ENCODE measurements at regions not wholly inside any gene's neighbourhood (a gene's known extent, or its start where the extent isn't known, plus 50 kb on each side); places are given as distances from the start of the nearest gene placed in this dataset.

GRCh38 chr13:88761145-88761544 lies 1090.0 kb downstream of the SLITRK5 start:
- TF ChIP-seq POLR2A (IDR thresholded peaks at IDR 0.05; ENCODE audit: low read length) (no peak), GATA1 (IDR thresholded peaks at IDR 0.05; ENCODE audit: low read depth, low read length) (no peak)

Data from erythroblast (primary cell).